SU-DHL-6 (cell line): ENCODE measurements at regions not wholly inside any gene's neighbourhood (a gene's known extent, or its start where the extent isn't known, plus 50 kb on each side); places are given as distances from the start of the nearest gene placed in this dataset.

ENCODE experiments used
- EZH2phosphoT487 ChIP-seq: fragments of 200-600 bp; sonication (generic), shearing (Covaris generic); conservative IDR thresholded peaks from 2 replicates; pipeline ENCODE4 v1.6.1; 2018; ENCODE audit warnings: mild to moderate bottlenecking, antibody characterized with exemption, low read length, moderate library complexity, mixed read lengths
- TF ChIP-seq, protein P1 (sequence below): fragments of 200-600 bp; sonication (generic); IDR thresholded peaks from one replicate; pipeline ENCODE4 v1.5.1; 2017; ENCODE audit warnings: antibody characterized with exemption, mild to moderate bottlenecking, low read length, moderate library complexity; ENCODE audit not compliant: insufficient read depth, poor library complexity, severe bottlenecking

- TF ChIP-seq, protein P1, sequence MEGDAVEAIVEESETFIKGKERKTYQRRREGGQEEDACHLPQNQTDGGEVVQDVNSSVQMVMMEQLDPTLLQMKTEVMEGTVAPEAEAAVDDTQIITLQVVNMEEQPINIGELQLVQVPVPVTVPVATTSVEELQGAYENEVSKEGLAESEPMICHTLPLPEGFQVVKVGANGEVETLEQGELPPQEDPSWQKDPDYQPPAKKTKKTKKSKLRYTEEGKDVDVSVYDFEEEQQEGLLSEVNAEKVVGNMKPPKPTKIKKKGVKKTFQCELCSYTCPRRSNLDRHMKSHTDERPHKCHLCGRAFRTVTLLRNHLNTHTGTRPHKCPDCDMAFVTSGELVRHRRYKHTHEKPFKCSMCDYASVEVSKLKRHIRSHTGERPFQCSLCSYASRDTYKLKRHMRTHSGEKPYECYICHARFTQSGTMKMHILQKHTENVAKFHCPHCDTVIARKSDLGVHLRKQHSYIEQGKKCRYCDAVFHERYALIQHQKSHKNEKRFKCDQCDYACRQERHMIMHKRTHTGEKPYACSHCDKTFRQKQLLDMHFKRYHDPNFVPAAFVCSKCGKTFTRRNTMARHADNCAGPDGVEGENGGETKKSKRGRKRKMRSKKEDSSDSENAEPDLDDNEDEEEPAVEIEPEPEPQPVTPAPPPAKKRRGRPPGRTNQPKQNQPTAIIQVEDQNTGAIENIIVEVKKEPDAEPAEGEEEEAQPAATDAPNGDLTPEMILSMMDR = no peak
- TF ChIP-seq EZH2phosphoT487 = no peak
Measured at GRCh38 chr1:105231378-105231777, 1481.7 kb downstream of the AMY1C start.
